ENCODE measurements at regions not wholly inside any gene's neighbourhood (a gene's known extent, or its start where the extent isn't known, plus 50 kb on each side); places are given as distances from the start of the nearest gene placed in this dataset.

GRCh38 chr5:152102057-152102456 is 177.4 kb upstream of the GLRA1 start:
- DNase-seq (no peak), ATAC-seq (no peak)
- Histone ChIP-seq H3K27ac (no peak overlapping the region), H3K36me3 (no peaks in the 10 kb centered on the region), H3K4me3 (no peak overlapping the region), H3K27me3 (no peaks in the 10 kb centered on the region), H3K4me1 (no peaks in the 10 kb centered on the region), H3K9me3 (no peaks in the 10 kb centered on the region)
- TF ChIP-seq CTCF (IDR thresholded peaks at IDR 0.05): no peak
- intact Hi-C loops (cut with DNase I): no loop called here

- no peak for TF ChIP-seq CTCF (IDR thresholded peaks at IDR 0.05)
- no peak for DNase-seq
- intact Hi-C loops (cut with DNase I): no loop called here
- H3K27ac ChIP-seq: no peak overlapping the region
- no peak for ATAC-seq
- H3K4me1 ChIP-seq: no peaks in the 10 kb centered on the region
- no peaks in the 10 kb centered on the region for H3K36me3 ChIP-seq
- H3K4me3 ChIP-seq: no peak overlapping the region
- no peaks in the 10 kb centered on the region for H3K27me3 ChIP-seq
- H3K9me3 ChIP-seq: no peaks in the 10 kb centered on the region
Observed at GRCh38 chr5:152100462-152100861, 175.8 kb upstream of the GLRA1 start.

GRCh38 chr5:152097128-152097527 is 172.5 kb upstream of the GLRA1 start:
- Histone ChIP-seq H3K4me1 (no peaks in the 10 kb centered on the region), H3K27ac (no peak overlapping the region), H3K27me3 (no peaks in the 10 kb centered on the region), H3K36me3 (no peaks in the 10 kb centered on the region), H3K9me3 (no peaks in the 10 kb centered on the region), H3K4me3 (no peak overlapping the region)
- TF ChIP-seq CTCF (IDR thresholded peaks at IDR 0.05): no peak
- DNase-seq (no peak), ATAC-seq (no peak)
- intact Hi-C loops (cut with DNase I): no loop called here

GRCh38 chr5:152094716-152095115 is 170.1 kb upstream of the GLRA1 start:
- DNase-seq: peak in 1 of 4 donors; percentile 16
- Histone ChIP-seq H3K9me3 (no peaks in the 10 kb centered on the region), H3K4me3 (no peak overlapping the region), H3K36me3 (no peaks in the 10 kb centered on the region), H3K27me3 (no peaks in the 10 kb centered on the region), H3K27ac (no peak overlapping the region), H3K4me1 (no peaks in the 10 kb centered on the region)
- ATAC-seq: no peak
- no peak for TF ChIP-seq CTCF (IDR thresholded peaks at IDR 0.05)
- intact Hi-C loops (cut with DNase I): no loop called here

- H3K27me3 ChIP-seq: no peaks in the 10 kb centered on the region
- TF ChIP-seq CTCF (IDR thresholded peaks at IDR 0.05): no peak
- no peak for DNase-seq
- no peak for ATAC-seq
- H3K4me3 ChIP-seq: no peak overlapping the region
- intact Hi-C loops (cut with DNase I): no loop called here
- H3K4me1 ChIP-seq: no peaks in the 10 kb centered on the region
- H3K36me3 ChIP-seq: no peaks in the 10 kb centered on the region
- H3K9me3 ChIP-seq: no peaks in the 10 kb centered on the region
- H3K27ac ChIP-seq: no peak overlapping the region
Observed at GRCh38 chr5:152094060-152094459, 169.4 kb upstream of the GLRA1 start.

Measured in left lung (tissue), 4 donors.